ENCODE measurements at regions not wholly inside any gene's neighbourhood (a gene's known extent, or its start where the extent isn't known, plus 50 kb on each side); places are given as distances from the start of the nearest gene placed in this dataset.

DNA sequence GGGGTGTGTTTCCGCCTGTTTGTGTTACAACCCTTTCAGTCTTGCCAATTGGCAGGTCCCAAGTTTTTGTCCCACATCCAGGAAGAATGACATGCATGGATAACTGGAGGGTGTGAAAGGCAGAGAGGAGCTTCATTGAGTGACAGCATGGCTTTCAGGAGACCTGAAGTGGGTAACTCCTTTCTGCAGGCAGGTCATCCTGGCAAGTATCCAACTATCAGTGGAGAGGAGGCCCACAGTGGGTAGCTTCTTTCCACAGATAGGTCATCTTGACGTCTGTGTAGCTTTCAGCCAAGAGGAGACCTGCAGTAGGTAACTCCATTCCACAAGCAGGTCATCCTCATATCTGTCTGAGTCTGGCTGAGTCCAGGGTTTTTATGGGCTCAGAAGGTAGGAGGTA lies 1268.8 kb upstream of the CNTN5 start:
- TF ChIP-seq POLR2A (IDR thresholded peaks at IDR 0.05; ENCODE audit: low read depth, low read length) (no peak), RAD21 (IDR thresholded peaks at IDR 0.05; ENCODE audit: low read length) (no peak), CEBPB (IDR thresholded peaks at IDR 0.05; ENCODE audit: low read depth, low read length) (no peak), CTCF (conservative IDR thresholded peaks at IDR 0.05; ENCODE audit: low read depth, low read length) (no peak), FOS (IDR thresholded peaks at IDR 0.05; ENCODE audit: low read depth, low read length) (no peak), RCOR1 (IDR thresholded peaks at IDR 0.05; ENCODE audit: insufficient replicate concordance, low read length) (no peak), NFE2L2 (IDR thresholded peaks at IDR 0.05; ENCODE audit: low read depth, low read length) (no peak), BHLHE40 (IDR thresholded peaks at IDR 0.05; ENCODE audit: low read depth, low read length) (no peak), MXI1 (IDR thresholded peaks at IDR 0.05; ENCODE audit: borderline replicate concordance, low read depth, low read length) (no peak), ELK1 (IDR thresholded peaks at IDR 0.05; ENCODE audit: borderline replicate concordance, low read depth, low read length) (no peak)
- TF ChIP-seq, protein P1, sequence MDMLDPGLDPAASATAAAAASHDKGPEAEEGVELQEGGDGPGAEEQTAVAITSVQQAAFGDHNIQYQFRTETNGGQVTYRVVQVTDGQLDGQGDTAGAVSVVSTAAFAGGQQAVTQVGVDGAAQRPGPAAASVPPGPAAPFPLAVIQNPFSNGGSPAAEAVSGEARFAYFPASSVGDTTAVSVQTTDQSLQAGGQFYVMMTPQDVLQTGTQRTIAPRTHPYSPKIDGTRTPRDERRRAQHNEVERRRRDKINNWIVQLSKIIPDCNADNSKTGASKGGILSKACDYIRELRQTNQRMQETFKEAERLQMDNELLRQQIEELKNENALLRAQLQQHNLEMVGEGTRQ (IDR thresholded peaks at IDR 0.05; ENCODE audit: low read depth, low read length): no peak

Measured in IMR-90 (cell line).